ENCODE measurements at regions not wholly inside any gene's neighbourhood (a gene's known extent, or its start where the extent isn't known, plus 50 kb on each side); places are given as distances from the start of the nearest gene placed in this dataset.

- ATAC-seq = peak; percentile 68
- TF ChIP-seq OSR1 (CRISPR knock-in tag; IDR thresholded peaks at IDR 0.05) = no peak
- peak; percentile 36; the same call in 1 of the 2 replicates for TF ChIP-seq ISL1 (CRISPR knock-in tag; IDR thresholded peaks at IDR 0.05)
Observed at GRCh38 chr4:174156239-174156826, 127.1 kb downstream of the FBXO8 start.

- ATAC-seq = peak; percentile 52
- no peak for TF ChIP-seq PATZ1 (CRISPR knock-in tag; IDR thresholded peaks at IDR 0.05; ENCODE audit: borderline replicate concordance)
- no peak for TF ChIP-seq ZNF8 (CRISPR knock-in tag; IDR thresholded peaks at IDR 0.05)
- no peak for TF ChIP-seq ZC3H10 (CRISPR knock-in tag; IDR thresholded peaks at IDR 0.05)
- no peak for TF ChIP-seq CSRNP3 (CRISPR knock-in tag; IDR thresholded peaks at IDR 0.05)
- no peak for TF ChIP-seq PPARA (CRISPR knock-in tag; IDR thresholded peaks at IDR 0.05; ENCODE audit: borderline replicate concordance)
- TF ChIP-seq, protein P1, sequence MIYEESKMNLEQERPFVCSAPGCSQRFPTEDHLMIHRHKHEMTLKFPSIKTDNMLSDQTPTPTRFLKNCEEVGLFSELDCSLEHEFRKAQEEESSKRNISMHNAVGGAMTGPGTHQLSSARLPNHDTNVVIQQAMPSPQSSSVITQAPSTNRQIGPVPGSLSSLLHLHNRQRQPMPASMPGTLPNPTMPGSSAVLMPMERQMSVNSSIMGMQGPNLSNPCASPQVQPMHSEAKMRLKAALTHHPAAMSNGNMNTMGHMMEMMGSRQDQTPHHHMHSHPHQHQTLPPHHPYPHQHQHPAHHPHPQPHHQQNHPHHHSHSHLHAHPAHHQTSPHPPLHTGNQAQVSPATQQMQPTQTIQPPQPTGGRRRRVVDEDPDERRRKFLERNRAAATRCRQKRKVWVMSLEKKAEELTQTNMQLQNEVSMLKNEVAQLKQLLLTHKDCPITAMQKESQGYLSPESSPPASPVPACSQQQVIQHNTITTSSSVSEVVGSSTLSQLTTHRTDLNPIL (CRISPR knock-in tag; IDR thresholded peaks at IDR 0.05; ENCODE audit: low read depth) = no peak
- no peak for TF ChIP-seq GLIS3 (CRISPR knock-in tag; IDR thresholded peaks at IDR 0.05)
- TF ChIP-seq ZFP30 (CRISPR knock-in tag; IDR thresholded peaks at IDR 0.05) = no peak
- no peak for TF ChIP-seq RARB (CRISPR knock-in tag; IDR thresholded peaks at IDR 0.05)
- no peak for TF ChIP-seq ZFP3 (CRISPR knock-in tag; IDR thresholded peaks at IDR 0.05)
- no peak for TF ChIP-seq ISL1 (CRISPR knock-in tag; IDR thresholded peaks at IDR 0.05)
- no peak for TF ChIP-seq BACH2 (CRISPR knock-in tag; IDR thresholded peaks at IDR 0.05; ENCODE audit: borderline replicate concordance)
Observed at GRCh38 chr4:174154215-174154854, 129.1 kb downstream of the FBXO8 start.

GRCh38 chr4:174152717-174153466 lies 130.6 kb downstream of the FBXO8 start:
- peak; percentile 36 for ATAC-seq
- TF ChIP-seq, protein P1 (CRISPR knock-in tag; IDR thresholded peaks at IDR 0.05; ENCODE audit: low read depth) = no peak
- TF ChIP-seq, protein P2, sequence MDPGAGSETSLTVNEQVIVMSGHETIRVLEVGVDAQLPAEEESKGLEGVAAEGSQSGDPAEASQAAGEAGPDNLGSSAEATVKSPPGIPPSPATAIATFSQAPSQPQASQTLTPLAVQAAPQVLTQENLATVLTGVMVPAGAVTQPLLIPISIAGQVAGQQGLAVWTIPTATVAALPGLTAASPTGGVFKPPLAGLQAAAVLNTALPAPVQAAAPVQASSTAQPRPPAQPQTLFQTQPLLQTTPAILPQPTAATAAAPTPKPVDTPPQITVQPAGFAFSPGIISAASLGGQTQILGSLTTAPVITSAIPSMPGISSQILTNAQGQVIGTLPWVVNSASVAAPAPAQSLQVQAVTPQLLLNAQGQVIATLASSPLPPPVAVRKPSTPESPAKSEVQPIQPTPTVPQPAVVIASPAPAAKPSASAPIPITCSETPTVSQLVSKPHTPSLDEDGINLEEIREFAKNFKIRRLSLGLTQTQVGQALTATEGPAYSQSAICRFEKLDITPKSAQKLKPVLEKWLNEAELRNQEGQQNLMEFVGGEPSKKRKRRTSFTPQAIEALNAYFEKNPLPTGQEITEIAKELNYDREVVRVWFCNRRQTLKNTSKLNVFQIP (CRISPR knock-in tag; IDR thresholded peaks at IDR 0.05; ENCODE audit: borderline replicate concordance, low read depth) = no peak
- TF ChIP-seq ISL1 (CRISPR knock-in tag; IDR thresholded peaks at IDR 0.05) (0 out of 2 replicates have a peak, but pooled peaks have one; percentile 6), CSDC2 (CRISPR knock-in tag; IDR thresholded peaks at IDR 0.05) (no peak), PATZ1 (CRISPR knock-in tag; IDR thresholded peaks at IDR 0.05; ENCODE audit: borderline replicate concordance) (no peak), ZFP3 (CRISPR knock-in tag; IDR thresholded peaks at IDR 0.05) (0 out of 2 replicates have a peak, but pooled peaks have one; percentile 21), ZNF70 (CRISPR knock-in tag; IDR thresholded peaks at IDR 0.05) (no peak), OSR1 (CRISPR knock-in tag; IDR thresholded peaks at IDR 0.05) (no peak), ARNTL (CRISPR knock-in tag; IDR thresholded peaks at IDR 0.05; ENCODE audit: borderline replicate concordance, low read depth) (no peak), TCF4 (CRISPR knock-in tag; IDR thresholded peaks at IDR 0.05; ENCODE audit: borderline replicate concordance) (no peak), TOX (CRISPR knock-in tag; IDR thresholded peaks at IDR 0.05; ENCODE audit: borderline replicate concordance) (peak; percentile 83), SNAI2 (CRISPR knock-in tag; IDR thresholded peaks at IDR 0.05) (no peak)
- TF ChIP-seq, protein P3, sequence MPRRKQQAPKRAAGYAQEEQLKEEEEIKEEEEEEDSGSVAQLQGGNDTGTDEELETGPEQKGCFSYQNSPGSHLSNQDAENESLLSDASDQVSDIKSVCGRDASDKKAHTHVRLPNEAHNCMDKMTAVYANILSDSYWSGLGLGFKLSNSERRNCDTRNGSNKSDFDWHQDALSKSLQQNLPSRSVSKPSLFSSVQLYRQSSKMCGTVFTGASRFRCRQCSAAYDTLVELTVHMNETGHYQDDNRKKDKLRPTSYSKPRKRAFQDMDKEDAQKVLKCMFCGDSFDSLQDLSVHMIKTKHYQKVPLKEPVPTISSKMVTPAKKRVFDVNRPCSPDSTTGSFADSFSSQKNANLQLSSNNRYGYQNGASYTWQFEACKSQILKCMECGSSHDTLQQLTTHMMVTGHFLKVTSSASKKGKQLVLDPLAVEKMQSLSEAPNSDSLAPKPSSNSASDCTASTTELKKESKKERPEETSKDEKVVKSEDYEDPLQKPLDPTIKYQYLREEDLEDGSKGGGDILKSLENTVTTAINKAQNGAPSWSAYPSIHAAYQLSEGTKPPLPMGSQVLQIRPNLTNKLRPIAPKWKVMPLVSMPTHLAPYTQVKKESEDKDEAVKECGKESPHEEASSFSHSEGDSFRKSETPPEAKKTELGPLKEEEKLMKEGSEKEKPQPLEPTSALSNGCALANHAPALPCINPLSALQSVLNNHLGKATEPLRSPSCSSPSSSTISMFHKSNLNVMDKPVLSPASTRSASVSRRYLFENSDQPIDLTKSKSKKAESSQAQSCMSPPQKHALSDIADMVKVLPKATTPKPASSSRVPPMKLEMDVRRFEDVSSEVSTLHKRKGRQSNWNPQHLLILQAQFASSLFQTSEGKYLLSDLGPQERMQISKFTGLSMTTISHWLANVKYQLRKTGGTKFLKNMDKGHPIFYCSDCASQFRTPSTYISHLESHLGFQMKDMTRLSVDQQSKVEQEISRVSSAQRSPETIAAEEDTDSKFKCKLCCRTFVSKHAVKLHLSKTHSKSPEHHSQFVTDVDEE (CRISPR knock-in tag; IDR thresholded peaks at IDR 0.05) = 0 out of 2 replicates have a peak, but pooled peaks have one; percentile 61

All from SK-N-SH treated with all-trans-retinoic acid at 6 μM for 48 hours (cell line).